Fibroblast of pulmonary artery (primary cell): ENCODE measurements at regions not wholly inside any gene's neighbourhood (a gene's known extent, or its start where the extent isn't known, plus 50 kb on each side); places are given as distances from the start of the nearest gene placed in this dataset.

Source experiments
- DNase-seq: peaks from one replicate; pipeline ENCODE4 v3.0.0-alpha.2; 2010; ENCODE audit warnings: low read depth
- H3K4me3 ChIP-seq: replicated peaks from 2 replicates; pipeline ENCODE4 v1.5.1; 2011; ENCODE audit warnings: low read depth, mild to moderate bottlenecking, control low read depth, low read length, moderate library complexity
- TF ChIP-seq, protein P1 (sequence below): IDR thresholded peaks from 2 replicates; pipeline ENCODE4 v1.5.1; 2011; ENCODE audit warnings: mild to moderate bottlenecking, control low read depth, low read length, inconsistent platforms; ENCODE audit errors: missing control alignments

DNA sequence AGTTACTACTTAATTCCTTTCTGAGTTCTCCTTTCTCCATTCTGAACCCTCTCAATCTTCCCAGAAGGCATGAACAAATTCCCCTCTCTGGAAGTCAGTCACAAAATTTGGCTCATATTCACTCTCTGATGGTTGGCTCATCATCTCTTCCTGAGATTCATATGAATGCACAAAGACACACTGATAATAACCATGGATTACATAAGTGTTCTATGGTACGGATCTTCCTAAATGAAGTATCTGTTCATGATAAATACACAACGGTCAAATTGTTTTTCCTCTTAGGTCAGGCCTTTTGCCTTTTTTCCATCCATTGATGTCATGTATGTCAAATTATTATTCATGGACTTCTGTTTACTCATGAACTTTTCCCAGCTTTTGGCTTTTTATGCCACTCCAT is 162.6 kb downstream of the P2RY1 start:
- H3K4me3 ChIP-seq, result no peak overlapping the region
- TF ChIP-seq, protein P1, sequence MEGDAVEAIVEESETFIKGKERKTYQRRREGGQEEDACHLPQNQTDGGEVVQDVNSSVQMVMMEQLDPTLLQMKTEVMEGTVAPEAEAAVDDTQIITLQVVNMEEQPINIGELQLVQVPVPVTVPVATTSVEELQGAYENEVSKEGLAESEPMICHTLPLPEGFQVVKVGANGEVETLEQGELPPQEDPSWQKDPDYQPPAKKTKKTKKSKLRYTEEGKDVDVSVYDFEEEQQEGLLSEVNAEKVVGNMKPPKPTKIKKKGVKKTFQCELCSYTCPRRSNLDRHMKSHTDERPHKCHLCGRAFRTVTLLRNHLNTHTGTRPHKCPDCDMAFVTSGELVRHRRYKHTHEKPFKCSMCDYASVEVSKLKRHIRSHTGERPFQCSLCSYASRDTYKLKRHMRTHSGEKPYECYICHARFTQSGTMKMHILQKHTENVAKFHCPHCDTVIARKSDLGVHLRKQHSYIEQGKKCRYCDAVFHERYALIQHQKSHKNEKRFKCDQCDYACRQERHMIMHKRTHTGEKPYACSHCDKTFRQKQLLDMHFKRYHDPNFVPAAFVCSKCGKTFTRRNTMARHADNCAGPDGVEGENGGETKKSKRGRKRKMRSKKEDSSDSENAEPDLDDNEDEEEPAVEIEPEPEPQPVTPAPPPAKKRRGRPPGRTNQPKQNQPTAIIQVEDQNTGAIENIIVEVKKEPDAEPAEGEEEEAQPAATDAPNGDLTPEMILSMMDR, result no peak
- no peak for DNase-seq

DNA sequence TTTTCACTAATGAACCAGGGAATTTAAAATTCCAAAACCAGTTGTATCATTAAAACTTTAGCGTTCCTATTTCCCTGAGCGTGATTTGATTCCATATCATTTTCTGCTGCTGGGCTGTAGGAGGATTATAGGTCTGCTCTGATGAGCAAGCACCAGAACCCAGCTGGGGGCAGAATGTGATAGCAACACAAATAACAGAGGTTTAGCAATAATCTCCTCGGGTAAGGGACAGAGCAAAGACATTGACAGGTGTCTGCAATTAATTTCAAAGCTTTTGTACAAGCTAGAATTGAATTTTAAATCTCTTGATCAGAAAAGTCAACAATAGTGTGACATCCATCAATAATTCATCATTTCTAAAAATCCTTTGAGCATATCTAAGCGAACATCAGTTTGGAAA is 163.4 kb upstream of the RAP2B start:
- TF ChIP-seq, protein P1, result no peak
- no peak overlapping the region for H3K4me3 ChIP-seq
- DNase-seq, result no peak

DNA sequence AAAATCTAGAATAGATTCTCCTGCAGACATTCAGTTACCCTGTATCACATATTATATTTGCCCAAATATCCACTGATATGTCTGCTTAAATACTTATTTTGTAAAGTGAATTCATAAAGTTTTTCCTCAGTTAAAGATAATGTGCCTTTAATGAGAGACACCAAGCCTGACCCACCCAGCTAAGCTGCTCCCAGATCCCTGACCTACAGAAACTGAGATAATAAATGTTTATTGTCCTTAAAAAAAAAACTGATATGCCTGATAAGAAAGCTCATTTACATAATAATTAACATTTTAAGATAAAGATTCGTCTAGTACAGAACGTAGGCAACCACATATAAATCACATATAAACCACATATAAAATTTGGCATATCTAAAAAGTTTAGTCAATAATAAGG is 161.7 kb upstream of the RAP2B start:
- TF ChIP-seq, protein P1, result no peak
- no peak for DNase-seq
- H3K4me3 ChIP-seq, result no peak overlapping the region

DNA sequence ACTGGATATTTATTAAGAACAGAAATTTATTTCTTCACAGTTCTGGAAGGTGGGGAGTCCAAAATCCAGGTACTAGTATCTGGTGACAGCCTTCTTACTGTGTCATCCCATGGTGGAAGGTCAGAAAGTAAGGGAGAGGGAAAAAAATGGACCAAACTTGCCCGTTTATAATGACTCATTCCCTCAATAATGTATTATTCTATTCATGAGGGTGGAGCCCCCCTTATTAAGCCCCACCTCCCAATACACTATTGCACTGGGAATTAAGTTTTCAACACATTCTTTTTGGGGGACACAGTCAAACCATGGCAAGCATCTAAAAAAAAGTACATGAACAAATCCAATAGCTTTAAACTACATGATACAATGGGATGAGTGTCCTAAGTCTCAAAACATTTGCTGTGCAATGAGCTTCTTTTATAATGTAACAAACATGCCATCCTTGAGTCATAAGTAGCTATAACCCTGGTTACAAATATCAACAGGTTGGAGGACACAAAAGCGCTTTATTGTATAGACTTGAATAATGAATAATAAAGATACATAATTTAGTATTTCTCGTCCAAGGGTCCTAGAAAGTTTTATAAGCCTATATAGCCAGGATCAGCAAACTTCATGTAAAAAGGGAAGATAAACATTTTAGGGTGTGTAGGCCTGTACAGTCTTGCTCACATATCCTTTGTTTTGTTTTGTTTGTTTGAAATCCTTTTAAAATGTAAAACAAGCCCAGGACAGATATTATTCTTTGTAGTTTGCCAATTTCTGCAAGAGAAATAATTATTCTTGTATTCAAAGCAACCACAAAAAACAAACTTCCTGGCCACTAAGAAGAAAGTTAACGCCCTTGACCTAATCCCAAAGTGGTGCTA is 160.6 kb upstream of the RAP2B start:
- no peak overlapping the region for H3K4me3 ChIP-seq
- DNase-seq, result no peak
- TF ChIP-seq, protein P1, result no peak

DNA sequence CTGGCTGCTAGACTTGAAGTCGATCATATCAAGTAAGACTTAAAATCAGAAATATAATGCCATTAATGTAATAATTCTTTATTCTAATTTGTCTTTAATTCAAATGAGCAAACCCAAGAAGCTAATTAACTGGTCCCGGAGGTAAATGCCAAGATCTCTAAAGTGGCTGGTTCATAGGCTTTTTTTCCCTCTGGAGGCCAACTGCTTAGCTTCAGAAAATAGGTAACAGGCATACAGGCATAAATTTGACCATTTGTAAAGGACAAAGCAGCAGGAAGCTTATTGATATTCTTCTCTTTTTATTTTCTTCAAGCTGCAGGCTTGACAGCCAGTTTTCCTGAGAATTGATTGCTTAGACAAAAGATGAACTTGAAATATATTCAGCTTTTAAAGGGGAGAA is 158.6 kb upstream of the RAP2B start:
- TF ChIP-seq, protein P1, result no peak
- no peak for DNase-seq

DNA sequence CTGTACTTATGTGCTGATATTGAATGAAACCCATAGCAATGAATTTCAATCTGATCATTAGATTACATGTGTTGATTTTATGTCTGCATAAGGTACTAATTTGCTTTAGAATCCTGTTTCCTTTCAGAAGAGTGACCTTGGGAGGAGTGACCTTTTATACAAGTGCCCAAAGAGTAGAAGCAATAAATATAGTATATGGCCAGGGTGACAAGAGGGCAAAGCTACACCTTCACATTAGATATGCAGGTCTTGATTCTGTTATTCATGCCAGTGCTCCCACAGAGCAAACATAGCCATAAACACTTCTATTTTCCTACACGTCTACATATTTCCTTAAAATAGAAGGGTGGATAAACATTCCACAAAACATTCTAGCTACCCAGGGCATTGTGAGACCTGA is 158.2 kb upstream of the RAP2B start:
- no peak overlapping the region for H3K4me3 ChIP-seq
- TF ChIP-seq, protein P1, result no peak
- no peak for DNase-seq

More for the DNA sequence above, 158.6 kb upstream of the RAP2B start:
- no peak overlapping the region for H3K4me3 ChIP-seq

DNA sequence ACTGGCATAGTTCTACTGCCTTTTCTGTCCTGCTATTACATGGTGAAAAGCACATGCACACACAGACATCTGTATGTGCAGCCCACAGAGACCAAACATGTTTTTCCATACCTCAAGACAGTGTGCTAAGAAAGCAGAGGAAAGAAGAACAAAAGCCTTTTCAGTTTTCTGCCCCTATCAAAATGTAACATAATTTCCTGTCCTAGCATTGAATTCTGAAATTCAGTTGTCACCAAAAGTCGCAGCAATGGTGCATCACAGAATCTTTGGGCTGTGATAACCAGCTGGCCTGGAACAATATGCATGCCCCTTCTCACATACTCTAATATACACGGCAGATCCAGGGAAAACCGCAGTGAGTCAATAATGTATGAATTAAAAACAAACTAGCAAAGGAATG is 153.8 kb upstream of the RAP2B start:
- TF ChIP-seq, protein P1, result no peak
- no peak overlapping the region for H3K4me3 ChIP-seq
- DNase-seq, result no peak
